Esophagus (tissue), 2 donors: ENCODE measurements at regions not wholly inside any gene's neighbourhood (a gene's known extent, or its start where the extent isn't known, plus 50 kb on each side); places are given as distances from the start of the nearest gene placed in this dataset.

Source experiments
- H3K27ac ChIP-seq, 2 donors: one replicate each; pipeline ENCODE4 v1.5.1; 2013; ENCODE audit warnings: low read depth in 2 of 2, mild to moderate bottlenecking in 2 of 2, inconsistent platforms in 1 of 2, low read length in 1 of 2, moderate library complexity in 1 of 2
- H3K27me3 ChIP-seq, 2 donors: one replicate each; pipeline ENCODE4 v1.6.1; 2013; ENCODE audit warnings: low read length in 2 of 2, control low read depth in 1 of 2, mild to moderate bottlenecking in 1 of 2; ENCODE audit not compliant: insufficient read depth in 2 of 2, control insufficient read depth in 1 of 2
- H3K36me3 ChIP-seq, 2 donors: one replicate each; pipeline ENCODE4 v1.6.1; 2013; ENCODE audit warnings: low read length in 1 of 2; ENCODE audit not compliant: control insufficient read depth in 2 of 2, insufficient read depth in 2 of 2
- H3K4me1 ChIP-seq, 2 donors: one replicate each; pipeline ENCODE4 v1.6.1; 2013; ENCODE audit warnings: low read length in 1 of 2; ENCODE audit not compliant: control insufficient read depth in 2 of 2, insufficient read depth in 2 of 2
- H3K4me3 ChIP-seq, 2 donors: one replicate each; pipeline ENCODE4 v1.5.1; 2013; ENCODE audit warnings: low read length in 2 of 2, mild to moderate bottlenecking in 2 of 2, low read depth in 1 of 2, moderate library complexity in 1 of 2
- H3K9me3 ChIP-seq, 2 donors: one replicate each; pipeline ENCODE4 v1.6.1; 2013; ENCODE audit warnings: mild to moderate bottlenecking in 2 of 2, low read depth in 1 of 2, low read length in 1 of 2, moderate library complexity in 1 of 2; ENCODE audit not compliant: control insufficient read depth in 2 of 2, insufficient read depth in 1 of 2
- WGBS, 2 donors: extraction: QIAGEN DNeasy Blood & Tissue Kit; methylation state at CpG; one replicate each; pipeline ENCODE4 v1.1.7; 2013; 5-methylcytosine and 5-hydroxymethylcytosine counted together
- donor health status: healthy with polysubstance abuse.
- donor health status: Bipolar disorder and iron deficiency.

- WGBS, 2 donors: 76 to 86% methylated on average over 9 of the region's 9 CpGs
- no peak overlapping the region for H3K4me3 ChIP-seq
- no peaks in the 10 kb centered on the region for H3K9me3 ChIP-seq
- H3K36me3 ChIP-seq: no peaks in the 10 kb centered on the region
- H3K27me3 ChIP-seq: no peaks in the 10 kb centered on the region
- H3K27ac ChIP-seq: peak overlapping the region; percentile 62 to 100
- H3K4me1 ChIP-seq: peaks cover 14 to 38% of the 10 kb centered on the region in 2 donors
Measured at GRCh38 chr9:129485145-129485774, 135.6 kb downstream of the C9orf50 start.

- H3K4me1 ChIP-seq: peaks cover 11 to 30% of the 10 kb centered on the region in 2 donors
- no peaks in the 10 kb centered on the region for H3K9me3 ChIP-seq
- H3K27me3 ChIP-seq: no peaks in the 10 kb centered on the region
- peak overlapping the region; percentile 100 for H3K27ac ChIP-seq
- H3K4me3 ChIP-seq: no peak overlapping the region
- 58 to 66% methylated on average over 11 of the region's 11 CpGs for WGBS, 2 donors
- no peaks in the 10 kb centered on the region for H3K36me3 ChIP-seq
Measured at GRCh38 chr9:129484352-129485000, 136.4 kb downstream of the C9orf50 start.

GRCh38 chr9:129483415-129484351 lies 137.2 kb downstream of the C9orf50 start:
- H3K27ac ChIP-seq: peak overlapping the region; percentile 100
- H3K36me3 ChIP-seq: no peaks in the 10 kb centered on the region
- peak overlapping the region; percentile 40 to 45 for H3K4me3 ChIP-seq
- WGBS, 2 donors: 10 to 18% methylated on average over 34 of the region's 34 CpGs
- H3K27me3 ChIP-seq: no peaks in the 10 kb centered on the region
- H3K9me3 ChIP-seq: no peaks in the 10 kb centered on the region
- peaks cover 11 to 34% of the 10 kb centered on the region in 2 donors for H3K4me1 ChIP-seq

GRCh38 chr9:129482521-129483414 lies 138.1 kb downstream of the C9orf50 start:
- peaks cover 11 to 31% of the 10 kb centered on the region in 2 donors for H3K4me1 ChIP-seq
- H3K4me3 ChIP-seq: peak overlapping the region; percentile 40 to 46
- WGBS, 2 donors: 2 to 4% methylated on average over 43 to 93 of the region's 93 CpGs
- no peaks in the 10 kb centered on the region for H3K36me3 ChIP-seq
- no peaks in the 10 kb centered on the region for H3K27me3 ChIP-seq
- H3K9me3 ChIP-seq: no peaks in the 10 kb centered on the region
- peak overlapping the region; percentile 100 for H3K27ac ChIP-seq

DNA sequence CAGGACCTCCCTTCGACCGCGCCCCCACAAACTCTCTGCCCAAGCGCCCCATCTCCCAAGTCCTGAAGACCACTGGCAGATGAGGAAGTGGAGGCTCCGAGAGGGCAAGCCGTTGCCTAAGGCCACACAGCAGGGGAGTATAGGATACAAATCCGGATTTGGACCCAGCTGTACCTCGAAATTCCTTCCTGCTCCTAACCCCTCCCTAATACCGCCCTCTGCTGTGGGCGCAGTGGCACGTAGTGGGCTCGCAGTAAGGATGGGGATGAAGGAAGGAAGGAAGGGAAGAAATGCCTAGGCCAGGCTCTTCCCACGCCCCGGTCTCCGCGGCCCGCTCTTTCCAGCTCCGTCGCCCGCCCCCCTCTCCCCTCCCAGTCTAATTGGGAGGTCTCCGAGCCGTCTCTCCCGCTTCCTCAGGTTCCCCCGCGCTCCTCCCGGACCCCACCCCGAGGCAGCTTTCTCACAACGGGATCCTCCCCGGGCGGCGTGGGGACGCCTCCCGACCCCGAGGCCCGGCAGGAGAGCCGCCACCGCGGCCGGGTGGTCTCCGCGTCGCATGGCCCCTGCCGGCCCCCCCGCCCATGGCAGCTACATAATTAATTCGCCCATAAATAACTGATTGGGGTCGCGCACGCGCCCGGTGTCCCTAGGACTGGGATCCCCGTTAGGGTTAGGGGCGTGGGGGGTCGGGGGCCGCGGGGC lies 138.9 kb downstream of the C9orf50 start:
- H3K4me3 ChIP-seq: peak overlapping the region; percentile 40 to 46
- WGBS, 2 donors: 9 to 11% methylated on average over 55 of the region's 55 CpGs
- H3K36me3 ChIP-seq: no peaks in the 10 kb centered on the region
- H3K9me3 ChIP-seq: no peaks in the 10 kb centered on the region
- H3K27ac ChIP-seq: peak overlapping the region; percentile 92 to 100
- peaks cover 7 to 28% of the 10 kb centered on the region in 2 donors for H3K4me1 ChIP-seq
- no peaks in the 10 kb centered on the region for H3K27me3 ChIP-seq

DNA sequence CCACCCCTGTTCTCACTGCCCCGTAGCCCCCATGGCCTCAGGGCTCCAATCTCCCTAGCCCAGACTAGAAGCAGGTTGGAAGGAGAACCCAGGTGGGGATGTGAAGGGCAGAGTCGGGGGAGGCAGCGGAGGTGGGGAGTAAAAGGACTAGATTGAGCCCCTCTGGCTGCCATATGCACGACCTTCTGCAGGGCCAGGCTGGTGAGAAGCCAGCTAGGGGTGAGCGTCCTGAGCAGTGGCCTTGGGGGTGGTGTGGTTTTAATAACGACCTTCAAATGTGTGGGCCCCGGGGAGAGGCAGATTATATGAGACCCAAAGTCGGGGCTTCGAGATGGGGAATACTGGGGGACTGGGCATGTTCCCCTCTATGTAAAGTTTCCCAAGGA lies 139.5 kb downstream of the C9orf50 start:
- no peaks in the 10 kb centered on the region for H3K36me3 ChIP-seq
- WGBS, 2 donors: 79 to 81% methylated on average over 9 of the region's 9 CpGs
- peaks cover 4 to 28% of the 10 kb centered on the region in 2 donors for H3K4me1 ChIP-seq
- no peaks in the 10 kb centered on the region for H3K27me3 ChIP-seq
- peak overlapping the region; percentile 92 to 100 for H3K27ac ChIP-seq
- no peaks in the 10 kb centered on the region for H3K9me3 ChIP-seq
- H3K4me3 ChIP-seq: no peak overlapping the region

DNA sequence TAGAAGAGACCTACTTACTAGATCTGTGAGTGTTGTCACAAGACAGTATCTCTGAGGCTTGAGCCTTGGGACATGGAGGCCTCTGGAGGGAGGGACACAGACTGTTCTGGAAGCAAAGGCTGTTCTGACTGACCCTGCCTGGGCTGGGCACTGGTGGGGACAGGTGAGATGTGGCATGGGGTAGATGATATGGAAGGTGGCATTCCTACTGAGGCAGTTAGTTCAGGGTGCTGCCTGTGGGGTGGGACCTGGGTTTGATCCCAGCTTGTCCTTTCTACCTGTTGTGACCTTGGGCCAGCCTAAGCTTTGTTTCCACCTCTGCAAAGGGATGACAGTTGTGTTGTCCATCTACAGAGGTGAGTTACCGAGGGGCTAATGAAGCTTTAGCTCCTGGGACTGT lies 140.2 kb downstream of the C9orf50 start:
- Histone ChIP-seq H3K27me3 (no peaks in the 10 kb centered on the region), H3K27ac (peak overlapping the region; percentile 92 to 100), H3K4me1 (peaks cover 4 to 28% of the 10 kb centered on the region in 2 donors), H3K4me3 (no peak overlapping the region), H3K9me3 (no peaks in the 10 kb centered on the region), H3K36me3 (no peaks in the 10 kb centered on the region)
- 95% methylated on average over 1 of the region's 1 CpG for WGBS, 2 donors

DNA sequence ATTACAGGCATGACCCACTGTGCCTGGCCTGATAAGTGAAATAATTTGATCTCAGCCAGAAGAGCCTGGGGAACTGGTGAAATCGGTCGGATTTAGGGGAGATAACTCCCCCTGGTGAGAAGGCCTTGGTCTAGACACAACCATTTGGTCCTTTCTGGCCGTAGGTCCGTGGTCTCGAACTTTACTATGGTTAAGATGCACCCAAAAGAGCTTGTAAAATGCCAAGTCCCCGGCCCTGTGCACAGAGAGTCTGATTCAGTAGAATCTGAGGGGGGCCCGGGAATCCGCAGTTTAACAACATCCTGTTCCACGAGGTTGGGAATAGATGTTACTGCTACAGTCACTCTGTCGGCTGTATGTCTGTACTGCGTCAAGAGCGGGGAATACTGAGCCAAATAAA lies 140.7 kb downstream of the C9orf50 start:
- Histone ChIP-seq H3K4me1 (peaks cover 4 to 28% of the 10 kb centered on the region in 2 donors), H3K27ac (peak overlapping the region; percentile 22 to 92), H3K9me3 (peaks cover 0 to under 1% of the 10 kb centered on the region in 2 donors), H3K27me3 (no peaks in the 10 kb centered on the region), H3K36me3 (no peaks in the 10 kb centered on the region), H3K4me3 (no peak overlapping the region)
- 70 to 74% methylated on average over 12 of the region's 12 CpGs for WGBS, 2 donors
